ENCODE measurements at regions not wholly inside any gene's neighbourhood (a gene's known extent, or its start where the extent isn't known, plus 50 kb on each side); places are given as distances from the start of the nearest gene placed in this dataset.

GRCh38 chr5:62727184-62727583 lies 148.6 kb downstream of the LRRC70 start (continued):
- TF ChIP-seq TAF1 (IDR thresholded peaks at IDR 0.05; ENCODE audit: low read depth, low read length) = no peak
- no peak for TF ChIP-seq GTF2F1 (IDR thresholded peaks at IDR 0.05; ENCODE audit: borderline replicate concordance, low read depth, low read length)
- no peak for TF ChIP-seq POLR2AphosphoS5 (IDR thresholded peaks at IDR 0.05; ENCODE audit: low read depth, low read length)
- TF ChIP-seq POLR2A (IDR thresholded peaks at IDR 0.05; ENCODE audit: control extremely low read depth in 1 of 2, low read depth in 2 of 2, low read length in 2 of 2) = no peak

Data from H1 (cell line).